HG03565 (cell line): ENCODE measurements at regions not wholly inside any gene's neighbourhood (a gene's known extent, or its start where the extent isn't known, plus 50 kb on each side); places are given as distances from the start of the nearest gene placed in this dataset.
"Not testable (repeated sequence)": the region's sequence is repeated elsewhere in the genome, so short reads cannot be mapped to it uniquely, and the experiment has no call there.

Experiments used
- ATAC-seq: cut with Tn5 transposase; IDR thresholded peaks from one replicate; pipeline ENCODE4 v1.9.1; 2021; ENCODE audit warnings: mild to moderate bottlenecking, moderate library complexity; ENCODE audit not compliant: unreplicated experiment

DNA sequence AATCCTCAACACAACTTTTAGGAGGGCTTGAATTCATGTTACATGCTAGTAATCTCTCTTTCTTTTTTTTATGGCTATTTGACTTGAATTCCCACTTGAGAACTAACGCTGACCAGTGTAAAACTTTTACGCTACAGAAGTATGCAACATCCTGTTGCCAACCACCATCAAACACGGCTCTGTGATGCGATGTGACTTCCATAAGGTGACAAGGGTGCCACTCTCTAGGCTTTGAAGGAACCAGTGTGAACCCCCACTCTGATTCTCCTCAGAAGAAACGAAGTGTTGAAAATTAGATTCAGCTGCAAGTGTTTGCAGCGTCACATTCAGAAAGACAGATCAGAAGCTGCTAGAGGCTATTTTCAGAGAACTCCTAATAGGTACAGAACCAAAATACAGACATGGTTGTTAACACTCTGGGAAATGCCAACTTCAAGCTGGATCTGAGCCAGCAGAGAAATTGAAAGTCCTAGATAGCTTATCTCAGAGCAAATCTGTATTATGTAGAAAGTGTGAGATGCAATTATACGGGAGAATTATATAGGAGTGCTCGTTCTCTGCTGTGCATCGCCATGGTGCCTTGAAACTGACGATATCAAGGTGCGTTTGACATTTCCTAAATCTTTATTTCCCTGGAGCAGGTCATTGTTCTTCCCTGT lies 271.2 kb downstream of the LPIN1 start:
- no peak for ATAC-seq

DNA sequence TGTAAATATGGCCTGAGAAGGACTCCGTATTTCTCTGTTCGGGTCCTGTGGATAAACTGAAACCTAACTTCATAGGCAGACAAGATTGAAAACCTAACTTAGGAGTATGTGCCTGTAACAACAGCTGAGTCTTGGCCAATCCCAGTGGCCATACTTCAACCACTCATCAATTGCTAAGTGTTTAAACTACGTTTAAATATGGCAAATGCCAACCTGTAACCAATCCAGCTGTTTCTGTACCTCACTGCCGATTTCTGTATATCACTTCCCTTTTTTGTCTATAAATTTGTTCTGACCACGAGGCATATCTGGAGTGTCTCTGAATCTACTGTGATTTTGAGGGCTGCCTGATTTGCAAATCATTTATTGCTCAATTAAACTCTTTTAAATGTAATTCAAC lies 272.3 kb downstream of the LPIN1 start:
- ATAC-seq, result not testable (repeated sequence)

DNA sequence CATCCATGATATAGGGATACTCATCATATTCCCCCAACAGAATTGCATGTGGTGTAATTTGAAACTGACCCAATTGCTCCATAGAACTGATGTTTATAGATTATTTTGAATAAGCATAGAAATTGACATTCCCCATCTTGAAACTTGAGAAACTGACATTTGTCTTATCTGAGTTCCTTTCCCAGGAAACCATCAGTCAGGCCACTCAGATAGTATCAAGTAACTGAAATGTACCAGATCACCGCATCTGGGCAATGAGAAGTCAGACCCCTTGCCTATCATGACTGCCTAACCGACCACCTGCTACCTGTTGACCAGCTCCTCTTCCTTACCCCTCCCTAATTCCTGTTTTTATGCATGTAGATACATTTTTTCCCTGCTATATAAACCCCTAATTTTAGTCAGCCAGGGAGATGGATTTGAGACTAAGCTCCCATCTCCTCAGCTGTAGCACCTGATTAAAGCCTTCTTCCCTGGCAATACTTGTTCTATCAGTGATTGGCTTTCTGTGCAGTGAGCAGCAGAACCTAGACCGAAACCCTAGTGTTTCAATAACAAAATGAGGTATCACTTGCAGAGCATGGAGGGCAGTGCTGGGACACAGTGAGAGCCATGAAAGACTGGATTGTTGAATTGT lies 274.5 kb downstream of the LPIN1 start:
- no peak for ATAC-seq

DNA sequence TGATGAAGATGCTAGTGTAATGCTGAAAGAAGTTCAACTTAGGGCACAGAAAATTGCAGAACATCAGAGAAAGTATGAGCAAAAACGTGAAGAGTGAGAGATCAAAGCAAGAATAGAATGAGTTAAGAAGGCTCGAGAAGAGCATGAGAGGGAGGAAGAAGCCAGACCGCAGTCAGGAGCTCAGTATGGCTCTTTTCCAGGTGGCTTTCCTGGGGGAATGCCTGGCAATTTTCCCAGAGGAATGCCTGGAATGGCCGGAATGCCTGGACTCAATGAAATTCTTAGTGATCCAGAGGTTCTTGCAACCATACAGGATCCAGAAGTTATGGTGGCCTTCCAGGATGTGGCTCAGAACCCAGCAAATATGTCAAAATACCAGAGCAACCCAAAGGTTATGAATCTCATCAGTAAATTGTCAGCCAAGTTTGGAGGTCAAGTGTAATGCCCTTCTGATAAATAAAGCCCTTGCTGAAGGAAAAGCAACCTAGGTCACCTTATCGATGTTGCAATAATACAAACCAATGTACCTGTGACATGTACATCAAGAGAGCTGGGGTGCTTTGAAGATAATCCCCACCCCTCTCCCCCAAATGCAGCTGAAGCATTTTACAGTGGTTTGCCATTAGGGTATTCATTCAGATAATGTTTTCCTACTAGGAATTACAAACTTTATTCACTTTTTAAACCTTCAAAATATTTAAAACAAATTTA lies 277.9 kb downstream of the LPIN1 start:
- ATAC-seq, result not testable (repeated sequence)

DNA sequence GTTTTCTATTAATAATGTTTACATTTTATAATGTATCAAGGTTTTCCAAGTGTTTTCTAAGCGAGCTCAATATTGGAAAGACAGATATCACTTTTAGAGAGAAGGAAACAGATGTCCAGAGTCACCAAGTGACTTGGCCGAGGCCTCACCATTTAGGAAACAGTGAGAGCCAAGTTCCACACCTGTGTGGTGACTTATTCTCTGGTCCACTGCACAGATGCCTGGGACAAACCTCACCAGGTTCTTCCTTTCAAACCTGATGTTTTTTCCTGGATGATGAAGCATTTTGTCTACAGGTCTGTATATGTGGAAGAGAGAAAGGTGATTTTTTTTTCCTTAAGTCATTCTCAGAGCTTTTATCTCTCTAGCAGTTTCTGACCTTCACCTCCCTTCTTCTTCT lies 280.7 kb downstream of the LPIN1 start:
- no peak for ATAC-seq

DNA sequence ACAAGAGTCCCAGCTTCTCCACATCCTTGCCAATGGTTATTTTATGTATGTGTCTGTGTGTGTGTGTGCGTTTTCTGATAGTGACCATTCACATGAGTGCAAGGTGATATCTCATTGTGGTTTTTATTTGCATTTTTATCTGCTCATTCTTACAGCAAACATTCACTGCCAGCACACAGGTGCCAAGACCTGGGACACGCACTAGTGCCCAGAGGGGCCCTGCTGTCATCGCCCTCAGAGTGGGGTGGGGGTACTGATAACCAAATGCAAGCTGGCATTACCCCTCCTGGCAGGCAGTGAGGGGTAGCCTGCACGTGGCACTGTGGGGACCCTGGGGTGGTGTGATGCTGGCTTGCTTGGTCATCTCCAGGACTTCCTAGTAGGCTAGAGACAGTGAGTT lies 285.4 kb downstream of the LPIN1 start:
- ATAC-seq, result no peak

GRCh38 chr2:12032398-12032797 lies 286.0 kb downstream of the LPIN1 start:
- ATAC-seq, result peak; percentile 74

- ATAC-seq, result no peak
These were observed 286.5 kb downstream of the LPIN1 start for GRCh38 chr2:12032975-12033374.

DNA sequence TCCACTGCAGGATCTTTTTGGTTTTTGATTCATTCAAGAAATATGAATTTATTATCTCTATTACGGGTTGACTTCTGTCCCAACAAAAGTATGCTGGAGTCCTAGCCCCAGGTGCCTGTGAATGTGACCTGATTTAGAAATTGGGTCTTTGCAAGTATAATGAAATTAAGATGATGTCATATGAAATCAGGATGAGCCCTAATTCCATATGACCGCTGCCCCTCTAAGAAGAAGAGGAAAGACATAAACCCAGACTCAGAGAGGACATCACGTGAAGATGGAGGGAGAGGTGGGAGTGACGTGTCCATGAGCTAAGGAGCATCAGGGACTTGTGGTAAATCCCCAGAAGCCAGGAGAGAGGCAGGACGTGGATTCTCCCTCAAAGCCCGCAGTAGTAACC lies 287.1 kb downstream of the LPIN1 start:
- ATAC-seq, result no peak

DNA sequence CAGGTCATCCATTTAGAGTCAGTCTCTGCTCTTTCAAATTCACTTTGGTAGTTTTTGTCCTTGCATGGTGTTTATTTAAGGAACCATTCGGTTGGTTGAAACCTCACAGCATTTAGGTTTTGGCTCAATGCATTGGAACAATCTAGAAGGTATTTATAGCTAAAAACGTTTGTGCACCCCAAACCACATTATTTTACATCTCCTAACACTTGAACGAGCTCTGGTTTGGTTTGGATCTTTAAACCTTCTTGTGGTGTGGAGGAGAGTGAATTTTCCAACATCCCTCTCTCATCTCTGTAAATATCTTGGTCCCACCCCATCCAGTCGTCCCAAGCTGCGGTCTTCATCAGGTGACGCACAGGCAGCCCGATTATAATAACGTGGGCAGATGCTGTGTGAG lies 287.9 kb downstream of the LPIN1 start:
- ATAC-seq, result no peak

DNA sequence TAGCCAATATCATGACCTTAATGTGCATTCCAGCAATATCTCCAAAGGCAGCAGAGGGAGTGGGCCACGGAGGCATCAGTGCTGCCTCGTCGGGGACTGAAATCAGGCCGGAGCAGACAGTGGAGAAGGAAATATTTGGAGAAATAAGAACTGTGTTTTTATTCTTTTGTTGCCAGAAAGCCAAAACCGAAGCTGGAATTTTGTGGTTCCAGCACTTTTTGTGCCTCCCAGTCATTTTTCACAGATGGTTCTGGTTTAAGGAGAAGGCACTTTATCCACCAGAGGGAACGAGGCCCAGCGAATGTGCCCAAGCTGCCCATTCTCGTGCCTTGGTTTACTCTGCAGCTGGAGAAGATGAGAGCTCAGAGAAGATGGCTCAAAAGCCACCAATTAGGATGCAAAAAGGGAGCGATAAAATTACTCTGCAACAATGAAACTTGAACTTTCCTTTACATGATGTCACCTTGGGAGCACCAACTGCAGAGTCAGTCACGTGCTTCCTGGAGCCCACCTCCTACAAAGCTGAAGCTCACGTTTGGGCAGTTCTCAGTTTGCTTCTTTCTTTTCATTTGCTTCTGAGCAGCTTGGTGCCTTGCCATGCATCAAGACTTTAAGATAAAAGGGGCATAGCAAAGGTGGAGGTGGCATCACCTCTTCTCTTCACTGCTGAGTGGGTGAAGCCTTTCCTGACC lies 288.7 kb downstream of the LPIN1 start:
- ATAC-seq, result no peak

DNA sequence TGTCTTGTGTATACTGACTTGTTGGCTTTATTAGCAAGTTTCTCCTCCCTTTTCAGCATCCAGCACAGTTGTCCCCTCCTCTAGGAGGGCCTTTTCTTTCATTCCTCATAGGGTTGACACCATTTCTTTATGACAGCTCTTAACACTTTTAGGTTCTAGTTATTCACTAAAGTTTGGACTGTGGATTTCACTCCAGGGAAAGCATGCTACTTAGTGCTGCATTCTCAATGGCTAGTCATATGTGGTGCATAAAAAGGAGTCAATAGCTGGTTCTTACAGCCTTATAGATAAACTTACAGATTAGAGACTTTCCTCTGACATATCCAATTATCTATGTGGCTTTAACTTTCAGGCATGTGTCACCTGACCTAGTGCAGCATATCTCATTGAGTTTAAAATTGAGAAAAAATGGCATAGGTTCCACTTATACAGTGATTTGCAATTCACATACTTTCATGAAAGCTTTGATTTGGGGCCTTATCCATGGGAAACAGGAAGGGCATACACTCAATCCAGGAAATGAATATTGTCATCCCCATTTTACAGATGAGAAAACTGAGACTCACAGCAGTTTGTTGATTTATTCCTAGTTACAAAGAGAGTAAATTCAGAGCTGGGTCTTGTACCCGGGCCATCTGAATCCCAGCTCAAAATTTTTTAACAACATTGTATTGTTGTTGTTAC lies 289.7 kb downstream of the LPIN1 start:
- ATAC-seq, result no peak

DNA sequence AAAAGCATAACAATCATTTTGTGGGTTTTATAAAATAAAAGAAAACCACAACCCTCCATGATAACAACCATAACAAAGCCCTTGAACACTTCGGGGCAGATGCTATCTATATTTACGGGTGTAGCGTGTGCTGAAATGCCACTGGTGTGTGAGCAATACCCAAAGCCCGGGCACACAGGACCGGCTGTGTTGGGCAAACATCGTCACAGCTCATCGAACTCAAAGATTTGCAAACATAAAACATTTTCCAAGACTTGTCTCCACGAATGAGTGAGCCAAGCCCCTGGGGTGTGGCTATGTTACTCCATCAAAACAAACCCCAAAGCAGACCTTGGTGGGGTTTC lies 290.2 kb downstream of the LPIN1 start:
- ATAC-seq, result no peak

- ATAC-seq, result no peak
These were observed 290.9 kb downstream of the LPIN1 start for GRCh38 chr2:12037301-12037700.

GRCh38 chr2:12041236-12041635 lies 294.8 kb downstream of the LPIN1 start:
- no peak for ATAC-seq

DNA sequence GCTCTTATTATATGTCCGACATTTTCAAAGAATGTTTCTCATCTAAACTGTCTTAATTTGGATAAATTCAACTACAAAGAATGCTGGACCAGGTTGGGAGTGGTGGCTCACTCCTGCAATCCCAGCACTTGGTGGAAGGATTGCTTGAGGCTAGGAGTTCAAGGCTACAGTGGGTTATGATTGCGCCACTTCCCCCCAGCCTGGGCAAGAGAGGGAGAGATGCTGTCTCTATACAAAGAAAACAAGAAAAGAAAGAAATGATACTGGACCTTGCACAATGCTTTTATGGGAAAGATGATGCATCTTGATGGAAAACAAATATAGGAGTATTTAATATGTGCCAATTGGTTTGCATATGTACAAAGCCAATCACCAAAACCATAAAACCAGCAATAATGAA lies 296.7 kb downstream of the LPIN1 start:
- ATAC-seq, result no peak

- ATAC-seq, result peak; percentile 55
These were observed 298.4 kb downstream of the LPIN1 start for GRCh38 chr2:12044857-12045256.

DNA sequence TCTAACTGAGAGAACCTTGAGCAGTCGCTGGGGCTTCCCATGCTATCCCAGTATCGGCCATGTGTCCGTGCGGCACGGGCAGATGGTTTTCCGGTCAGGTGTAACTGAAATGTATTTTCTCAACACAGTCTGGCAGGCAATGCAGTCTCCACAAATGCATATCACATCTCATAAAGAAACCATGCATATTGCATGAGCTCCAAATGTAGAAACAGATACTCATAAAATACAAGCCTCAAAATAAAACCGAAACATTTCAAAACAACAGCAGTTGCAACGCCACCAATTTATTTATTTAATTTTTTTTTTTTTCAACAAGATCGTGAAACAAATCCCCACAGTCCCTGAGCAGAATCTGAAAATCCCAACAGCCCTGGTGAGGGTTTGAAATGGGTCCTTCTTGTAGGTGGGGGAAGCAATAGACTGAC lies 299.4 kb downstream of the LPIN1 start:
- ATAC-seq, result peak; percentile 51

GRCh38 chr2:12046641-12047040 lies 300.2 kb downstream of the LPIN1 start:
- ATAC-seq, result no peak

DNA sequence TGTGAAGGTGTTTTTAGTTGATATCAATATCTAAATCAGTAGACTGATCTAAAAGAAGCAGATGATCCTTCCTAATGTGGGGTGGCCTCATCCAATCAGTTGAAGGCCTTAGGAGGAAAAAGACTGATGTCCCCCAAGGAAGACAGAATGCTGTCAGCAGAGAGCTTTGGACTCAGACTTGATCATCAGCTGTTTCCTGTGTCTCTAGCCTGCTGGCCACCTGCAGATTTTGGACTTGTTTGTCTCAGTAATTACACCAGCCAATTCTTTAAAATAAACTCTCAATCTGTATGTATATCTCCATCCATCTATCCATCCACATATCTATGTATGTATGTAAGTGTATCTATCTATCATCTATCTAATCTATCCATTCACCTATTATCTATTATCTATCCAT lies 301.3 kb downstream of the LPIN1 start:
- no peak for ATAC-seq

DNA sequence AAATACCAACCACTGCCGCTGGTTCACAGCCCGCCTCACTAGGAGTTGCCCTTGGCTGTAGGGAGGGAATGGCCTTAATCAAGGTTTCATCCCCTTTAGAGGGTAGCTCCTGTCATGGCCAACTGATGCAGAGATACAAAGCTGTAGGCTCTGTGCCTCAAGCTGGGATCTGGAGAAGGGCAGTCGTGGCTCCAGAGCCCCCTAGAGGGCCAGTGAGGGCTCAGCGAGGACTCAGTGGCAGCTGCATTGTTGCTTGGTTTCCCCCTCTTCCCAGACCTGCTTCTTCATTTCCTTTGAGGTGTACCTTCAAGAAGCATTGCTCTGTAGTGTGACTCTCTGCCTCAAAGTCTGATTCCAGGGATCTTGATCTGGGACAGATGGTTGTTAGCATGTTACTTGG lies 302.1 kb downstream of the LPIN1 start:
- no peak for ATAC-seq
